Activated naive CD8-positive, alpha-beta T cell treated with anti-CD3 and anti-CD28 coated beads, Interleukin-2, amount 10 ng/mL, durations not matched to agents 7 days and 5 days (primary cell): ENCODE measurements at regions not wholly inside any gene's neighbourhood (a gene's known extent, or its start where the extent isn't known, plus 50 kb on each side); places are given as distances from the start of the nearest gene placed in this dataset.

Experiments used
- ATAC-seq: fragments of 150-1000 bp; cut with Tn5 transposase; one replicate; pipeline ENCODE4 v1.10.0; 2021; ENCODE audit warnings: low read depth, moderate library complexity
- POLR2A ChIA-PET: fragments of 350-600 bp; sonication (Branson Sonifier 250); formaldehyde crosslinking; loops from one replicate; lab custom pipeline; 2021; ENCODE audit warnings: antibody characterized with exemption; lab: Charles Lee
- DNase-seq: peaks from one replicate; pipeline ENCODE4 v3.0.0; 2021
- H3K27ac Mint-ChIP-seq: one replicate; pipeline ENCODE4 v1.8.0; 2022; ENCODE audit warnings: mild to moderate bottlenecking, mixed read lengths
- H3K27me3 Mint-ChIP-seq: one replicate; pipeline ENCODE4 v1.8.0; 2022; ENCODE audit warnings: mild to moderate bottlenecking, moderate library complexity, mixed read lengths
- H3K36me3 Mint-ChIP-seq: one replicate; pipeline ENCODE4 v1.8.0; 2021; ENCODE audit warnings: mild to moderate bottlenecking, mixed read lengths
- H3K4me1 Mint-ChIP-seq: one replicate; pipeline ENCODE4 v1.8.0; 2021; ENCODE audit warnings: mixed read lengths
- H3K4me3 Mint-ChIP-seq: one replicate; pipeline ENCODE4 v1.8.0; 2022; ENCODE audit warnings: mild to moderate bottlenecking, moderate library complexity, mixed read lengths
- H3K9me3 Mint-ChIP-seq: one replicate; pipeline ENCODE4 v1.8.0; 2021; ENCODE audit warnings: mixed read lengths

DNA sequence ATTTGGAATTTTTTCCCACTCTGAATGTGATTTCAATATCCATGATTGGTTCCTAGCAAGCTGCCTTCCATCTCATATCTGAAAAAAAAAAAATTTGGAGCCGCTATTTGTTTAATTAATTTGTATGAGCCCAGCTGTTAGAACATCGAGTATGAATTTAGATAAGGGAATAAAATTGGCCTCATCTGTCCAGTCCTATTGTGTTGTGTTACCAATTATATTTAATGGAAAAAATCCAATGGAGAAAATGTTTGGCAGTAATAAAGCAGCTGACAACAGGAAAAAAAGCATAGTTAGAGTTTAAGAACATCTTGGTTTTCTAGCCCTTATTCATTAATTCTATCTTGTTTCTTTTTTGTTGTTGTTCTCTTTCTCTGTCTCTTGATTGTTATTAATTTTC is 735.6 kb upstream of the RIOK2 start:
- Mint-ChIP-seq H3K27ac (no peak overlapping the region), H3K27me3 (no peaks in the 10 kb centered on the region), H3K9me3 (no peaks in the 10 kb centered on the region), H3K4me1 (no peaks in the 10 kb centered on the region), H3K36me3 (no peaks in the 10 kb centered on the region), H3K4me3 (no peak overlapping the region)
- DNase-seq (no peak), ATAC-seq (no peak)
- POLR2A ChIA-PET = no interaction called here

- POLR2A ChIA-PET = no interaction called here
- H3K9me3 Mint-ChIP-seq = no peaks in the 10 kb centered on the region
- H3K4me1 Mint-ChIP-seq = no peaks in the 10 kb centered on the region
- DNase-seq (no peak), ATAC-seq (no peak)
- no peak overlapping the region for H3K4me3 Mint-ChIP-seq
- H3K27me3 Mint-ChIP-seq = no peaks in the 10 kb centered on the region
- H3K27ac Mint-ChIP-seq = no peak overlapping the region
- H3K36me3 Mint-ChIP-seq = no peaks in the 10 kb centered on the region
Observed at GRCh38 chr5:97919719-97920118, 736.7 kb upstream of the RIOK2 start.

- ATAC-seq (no peak), DNase-seq (no peak)
- Mint-ChIP-seq H3K9me3 (no peaks in the 10 kb centered on the region), H3K36me3 (no peaks in the 10 kb centered on the region), H3K27ac (no peak overlapping the region), H3K4me1 (no peaks in the 10 kb centered on the region), H3K4me3 (no peak overlapping the region), H3K27me3 (no peaks in the 10 kb centered on the region)
- POLR2A ChIA-PET = no interaction called here
Observed at GRCh38 chr5:97922776-97923175, 739.7 kb upstream of the RIOK2 start.

DNA sequence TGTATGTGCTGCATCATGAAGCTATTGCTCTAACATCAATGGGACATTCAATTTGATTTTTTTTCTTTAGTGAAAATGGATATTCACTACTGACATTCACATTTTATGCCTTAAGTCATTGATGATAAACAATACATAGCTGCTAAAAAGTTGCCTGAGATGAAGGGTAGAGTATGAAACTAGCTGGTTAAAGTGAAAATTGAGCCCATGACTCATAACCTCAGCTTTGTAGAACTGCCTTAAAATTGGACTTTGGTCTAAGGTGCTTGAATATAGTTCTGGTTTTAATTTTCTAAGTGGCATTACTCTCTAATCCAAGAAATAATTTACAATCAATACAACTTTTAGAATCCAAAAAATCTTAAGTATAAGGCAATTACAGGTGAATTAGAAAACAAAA is 740.4 kb upstream of the RIOK2 start:
- H3K4me1 Mint-ChIP-seq = no peaks in the 10 kb centered on the region
- no peak overlapping the region for H3K4me3 Mint-ChIP-seq
- no peak for ATAC-seq
- H3K9me3 Mint-ChIP-seq = no peaks in the 10 kb centered on the region
- no peaks in the 10 kb centered on the region for H3K27me3 Mint-ChIP-seq
- DNase-seq = no peak
- POLR2A ChIA-PET = no interaction called here
- H3K36me3 Mint-ChIP-seq = no peaks in the 10 kb centered on the region
- H3K27ac Mint-ChIP-seq = no peak overlapping the region

GRCh38 chr5:97923997-97924396 is 741.0 kb upstream of the RIOK2 start:
- POLR2A ChIA-PET = no interaction called here
- Mint-ChIP-seq H3K27me3 (no peaks in the 10 kb centered on the region), H3K9me3 (no peaks in the 10 kb centered on the region), H3K27ac (no peak overlapping the region), H3K36me3 (no peaks in the 10 kb centered on the region), H3K4me3 (no peak overlapping the region), H3K4me1 (no peaks in the 10 kb centered on the region)
- no peak for DNase-seq
- no peak for ATAC-seq

DNA sequence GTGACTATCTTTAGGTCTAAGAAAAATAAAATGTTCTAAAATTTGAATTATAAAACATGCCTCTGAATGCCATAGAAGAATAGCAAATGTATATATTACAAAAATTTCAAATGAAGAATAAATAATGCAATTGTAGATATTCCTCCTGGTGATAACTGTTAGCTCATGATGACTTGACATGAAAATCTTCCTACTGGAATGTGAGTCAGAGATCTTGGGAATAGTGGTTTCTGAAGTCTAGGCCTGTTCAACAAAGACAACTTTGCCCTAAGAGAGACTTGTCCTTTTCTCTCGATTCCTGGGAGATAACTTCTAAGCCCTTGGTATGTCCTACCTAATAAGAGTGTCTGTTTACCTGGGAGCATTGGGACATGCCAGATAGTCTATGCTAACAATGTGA is 746.3 kb upstream of the RIOK2 start:
- ATAC-seq (no peak), DNase-seq (no peak)
- Mint-ChIP-seq H3K4me3 (no peak overlapping the region), H3K36me3 (no peaks in the 10 kb centered on the region), H3K27me3 (no peaks in the 10 kb centered on the region), H3K4me1 (no peaks in the 10 kb centered on the region), H3K27ac (no peak overlapping the region), H3K9me3 (no peaks in the 10 kb centered on the region)
- POLR2A ChIA-PET = no interaction called here

DNA sequence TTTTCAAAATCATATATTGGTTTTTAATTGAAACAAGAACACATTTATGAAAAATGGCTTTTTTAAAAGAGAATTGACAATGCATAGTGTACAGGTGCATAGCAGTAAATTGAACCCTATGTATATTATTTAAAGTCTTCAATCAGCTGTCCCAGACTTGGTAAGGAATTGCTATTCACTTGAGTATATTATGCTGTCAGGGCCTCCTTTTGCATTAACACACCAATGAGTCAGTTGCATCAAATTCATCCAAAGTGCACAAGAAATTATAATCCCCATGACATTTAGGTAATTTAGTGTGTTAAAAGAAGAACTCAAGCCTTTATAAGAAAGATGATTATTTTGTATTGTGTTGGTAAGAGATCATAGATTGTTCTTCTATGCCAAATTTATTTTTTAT is 748.8 kb upstream of the RIOK2 start:
- Mint-ChIP-seq H3K4me1 (no peaks in the 10 kb centered on the region), H3K36me3 (no peaks in the 10 kb centered on the region), H3K27me3 (no peaks in the 10 kb centered on the region), H3K9me3 (no peaks in the 10 kb centered on the region), H3K4me3 (no peak overlapping the region), H3K27ac (no peak overlapping the region)
- no peak for ATAC-seq
- POLR2A ChIA-PET = no interaction called here
- no peak for DNase-seq

GRCh38 chr5:97936231-97936630 is 753.2 kb upstream of the RIOK2 start:
- no peak overlapping the region for H3K4me3 Mint-ChIP-seq
- no peaks in the 10 kb centered on the region for H3K9me3 Mint-ChIP-seq
- H3K4me1 Mint-ChIP-seq = no peaks in the 10 kb centered on the region
- POLR2A ChIA-PET = no interaction called here
- H3K27ac Mint-ChIP-seq = no peak overlapping the region
- ATAC-seq = no peak
- no peaks in the 10 kb centered on the region for H3K36me3 Mint-ChIP-seq
- DNase-seq = no peak
- H3K27me3 Mint-ChIP-seq = no peaks in the 10 kb centered on the region

GRCh38 chr5:97937846-97938245 is 754.8 kb upstream of the RIOK2 start:
- H3K27me3 Mint-ChIP-seq = no peaks in the 10 kb centered on the region
- POLR2A ChIA-PET = no interaction called here
- H3K4me1 Mint-ChIP-seq = no peaks in the 10 kb centered on the region
- H3K36me3 Mint-ChIP-seq = no peaks in the 10 kb centered on the region
- DNase-seq (no peak), ATAC-seq (no peak)
- H3K27ac Mint-ChIP-seq = no peak overlapping the region
- no peak overlapping the region for H3K4me3 Mint-ChIP-seq
- no peaks in the 10 kb centered on the region for H3K9me3 Mint-ChIP-seq

GRCh38 chr5:97943036-97943435 is 760.0 kb upstream of the RIOK2 start:
- DNase-seq = no peak
- Mint-ChIP-seq H3K4me3 (no peak overlapping the region), H3K27me3 (no peaks in the 10 kb centered on the region), H3K27ac (no peak overlapping the region), H3K36me3 (no peaks in the 10 kb centered on the region), H3K4me1 (no peaks in the 10 kb centered on the region), H3K9me3 (no peaks in the 10 kb centered on the region)
- ATAC-seq = no peak
- POLR2A ChIA-PET = no interaction called here

- Mint-ChIP-seq H3K27ac (no peak overlapping the region), H3K4me1 (no peaks in the 10 kb centered on the region), H3K9me3 (peaks cover 10% of the 10 kb centered on the region), H3K4me3 (no peak overlapping the region), H3K36me3 (no peaks in the 10 kb centered on the region), H3K27me3 (no peaks in the 10 kb centered on the region)
- DNase-seq = no peak
- POLR2A ChIA-PET = no interaction called here
- ATAC-seq = no peak
Observed at GRCh38 chr5:97951139-97951538, 768.1 kb upstream of the RIOK2 start.

DNA sequence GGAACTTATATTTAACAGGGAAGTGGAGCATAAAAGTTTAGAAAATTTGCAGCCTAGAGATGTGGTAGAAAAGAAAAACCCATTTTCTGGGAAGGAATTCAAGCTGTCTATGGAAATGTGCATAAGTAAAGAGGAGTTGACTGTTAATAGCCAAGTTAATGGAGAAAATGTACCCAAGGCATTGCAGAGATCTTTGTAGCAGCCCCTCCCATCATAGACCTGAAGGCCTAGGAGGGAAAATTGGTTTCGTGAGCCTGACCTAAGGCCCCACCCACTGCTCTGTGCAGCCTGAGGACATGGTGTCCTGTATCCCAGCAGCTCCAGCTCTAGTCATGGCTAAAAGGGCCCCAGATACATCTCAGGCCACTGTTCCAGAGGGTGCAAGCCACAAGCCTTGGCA is 772.4 kb upstream of the RIOK2 start:
- Mint-ChIP-seq H3K4me1 (no peaks in the 10 kb centered on the region), H3K4me3 (no peak overlapping the region), H3K27ac (no peak overlapping the region), H3K27me3 (no peaks in the 10 kb centered on the region), H3K36me3 (no peaks in the 10 kb centered on the region), H3K9me3 (peaks cover 8% of the 10 kb centered on the region)
- ATAC-seq (no peak), DNase-seq (no peak)
- POLR2A ChIA-PET = no interaction called here

DNA sequence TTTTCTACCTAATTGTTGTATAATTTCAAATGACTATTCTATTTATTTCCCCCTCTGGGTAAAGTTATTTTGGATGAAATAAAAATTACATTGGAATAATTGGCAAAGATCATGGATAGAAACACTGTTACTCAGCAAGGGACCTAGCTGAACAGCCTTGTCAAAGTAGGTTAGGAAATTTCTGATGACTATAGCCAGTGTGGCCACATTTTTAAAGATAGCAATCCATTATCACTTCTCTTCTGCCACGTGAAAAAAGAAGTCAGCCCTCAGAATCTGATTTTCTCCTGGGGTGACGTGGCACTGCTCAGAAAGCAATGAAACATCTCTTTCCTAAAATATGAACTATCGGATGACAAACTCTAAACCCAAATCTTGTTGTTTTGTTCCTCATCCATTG is 784.2 kb upstream of the RIOK2 start:
- Mint-ChIP-seq H3K36me3 (no peaks in the 10 kb centered on the region), H3K27me3 (no peaks in the 10 kb centered on the region), H3K27ac (no peak overlapping the region), H3K4me1 (no peaks in the 10 kb centered on the region), H3K4me3 (no peak overlapping the region), H3K9me3 (no peaks in the 10 kb centered on the region)
- ATAC-seq (no peak), DNase-seq (no peak)
- POLR2A ChIA-PET = no interaction called here

DNA sequence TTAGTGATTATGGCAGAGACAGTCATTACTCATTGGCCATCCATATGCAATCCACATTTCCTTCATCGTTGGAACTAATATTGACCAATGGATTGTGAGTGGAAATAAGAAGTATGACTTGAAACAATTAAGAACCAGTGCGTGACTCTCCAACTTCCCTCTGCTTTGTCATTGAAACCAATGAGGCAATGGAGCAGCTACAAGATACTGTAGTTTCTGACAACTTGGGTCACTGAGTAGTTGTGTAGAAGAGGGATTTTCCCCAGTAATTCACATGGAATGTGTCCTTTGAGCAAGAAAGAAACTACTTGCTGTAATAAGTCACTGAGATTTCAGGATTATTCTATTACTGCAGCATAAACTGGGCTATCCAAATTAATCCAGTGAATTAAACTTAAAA is 785.3 kb upstream of the RIOK2 start:
- ATAC-seq = no peak
- POLR2A ChIA-PET = no interaction called here
- no peaks in the 10 kb centered on the region for H3K9me3 Mint-ChIP-seq
- no peaks in the 10 kb centered on the region for H3K4me1 Mint-ChIP-seq
- no peak for DNase-seq
- H3K27me3 Mint-ChIP-seq = no peaks in the 10 kb centered on the region
- no peak overlapping the region for H3K4me3 Mint-ChIP-seq
- H3K27ac Mint-ChIP-seq = no peak overlapping the region
- no peaks in the 10 kb centered on the region for H3K36me3 Mint-ChIP-seq

DNA sequence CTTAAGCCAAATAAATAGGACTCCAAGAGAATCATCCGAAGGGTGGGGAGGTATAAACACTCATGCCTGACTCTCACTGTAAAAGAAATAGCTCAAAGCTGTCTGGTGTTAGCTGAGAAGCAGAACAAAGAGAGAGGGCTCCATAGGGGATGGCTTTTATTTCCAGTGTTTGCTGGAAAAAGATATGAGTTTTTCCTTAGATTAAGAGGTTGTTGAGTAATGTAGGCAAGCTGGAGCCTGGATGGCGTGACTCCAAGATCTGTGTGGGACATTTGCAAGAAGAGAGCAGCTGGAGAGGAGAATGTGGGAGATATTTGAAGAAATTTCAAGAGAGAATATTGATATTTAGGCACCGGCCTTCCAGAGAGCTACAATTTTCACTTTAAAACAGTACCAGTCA is 793.7 kb upstream of the RGMB start:
- POLR2A ChIA-PET = no interaction called here
- H3K4me1 Mint-ChIP-seq = no peaks in the 10 kb centered on the region
- DNase-seq (no peak), ATAC-seq (no peak)
- no peak overlapping the region for H3K4me3 Mint-ChIP-seq
- no peak overlapping the region for H3K27ac Mint-ChIP-seq
- H3K9me3 Mint-ChIP-seq = no peaks in the 10 kb centered on the region
- no peaks in the 10 kb centered on the region for H3K36me3 Mint-ChIP-seq
- H3K27me3 Mint-ChIP-seq = no peaks in the 10 kb centered on the region
